ENCODE measurements at regions not wholly inside any gene's neighbourhood (a gene's known extent, or its start where the extent isn't known, plus 50 kb on each side); places are given as distances from the start of the nearest gene placed in this dataset.
"Not testable (repeated sequence)": the region's sequence is repeated elsewhere in the genome, so short reads cannot be mapped to it uniquely, and the experiment has no call there.

GRCh38 chr14:106770158-106770672 is 1243.8 kb downstream of the TMEM121 start:
- not testable (repeated sequence) for H3K4me3 ChIP-seq (replicated peaks; ENCODE audit: insufficient read depth, low read length); H3K27ac ChIP-seq (replicated peaks); DNase-seq (ENCODE audit: low read depth in 1 of 2, low spot score in 1 of 2); H3K27me3 ChIP-seq (ENCODE audit: insufficient read depth, poor library complexity, severe bottlenecking)

GRCh38 chr14:106774889-106775480 is 1248.6 kb downstream of the TMEM121 start:
- TF ChIP-seq SPI1 (IDR thresholded peaks at IDR 0.05; ENCODE audit: borderline replicate concordance, low read depth) (peak; percentile 60; the same call in 1 of the 2 replicates), CTCF (IDR thresholded peaks at IDR 0.05; ENCODE audit: insufficient read depth, low read length) (peak; percentile 22)
- H3K4me3 ChIP-seq (replicated peaks; ENCODE audit: insufficient read depth, low read length); H3K27ac ChIP-seq (replicated peaks); H3K27me3 ChIP-seq (ENCODE audit: insufficient read depth, poor library complexity, severe bottlenecking): not testable (repeated sequence)
- peak; percentile 18 to 64 for DNase-seq (ENCODE audit: low read depth in 1 of 2, low spot score in 1 of 2)

GRCh38 chr14:106776395-106776983 is 1250.1 kb downstream of the TMEM121 start:
- Histone ChIP-seq H3K27me3 (ENCODE audit: insufficient read depth, poor library complexity, severe bottlenecking) (no peaks in the 10 kb centered on the region), H3K27ac (replicated peaks) (no peak overlapping the region), H3K4me3 (replicated peaks; ENCODE audit: insufficient read depth, low read length) (no peak overlapping the region)
- no peak for DNase-seq (ENCODE audit: low read depth in 1 of 2, low spot score in 1 of 2)
- TF ChIP-seq GABPA (IDR thresholded peaks at IDR 0.05; ENCODE audit: low read depth) (no peak), POLR2AphosphoS5 (IDR thresholded peaks at IDR 0.05; ENCODE audit: low read depth) (no peak), CTCF (IDR thresholded peaks at IDR 0.05; ENCODE audit: insufficient read depth, low read length) (no peak), SPI1 (IDR thresholded peaks at IDR 0.05; ENCODE audit: borderline replicate concordance, low read depth) (no peak), REST (IDR thresholded peaks at IDR 0.05; ENCODE audit: insufficient replicate concordance, low read depth) (no peak)

GRCh38 chr14:106778986-106779385 is 1252.6 kb downstream of the TMEM121 start:
- Histone ChIP-seq H3K4me3 (replicated peaks; ENCODE audit: insufficient read depth, low read length) (no peak overlapping the region), H3K27ac (replicated peaks) (no peak overlapping the region), H3K27me3 (ENCODE audit: insufficient read depth, poor library complexity, severe bottlenecking) (no peaks in the 10 kb centered on the region)
- peak in 1 of 2 experiments; percentile 14 for DNase-seq (ENCODE audit: low read depth in 1 of 2, low spot score in 1 of 2)
- TF ChIP-seq SPI1 (IDR thresholded peaks at IDR 0.05; ENCODE audit: borderline replicate concordance, low read depth) (peak; percentile 11; the same call in 1 of the 2 replicates), CTCF (IDR thresholded peaks at IDR 0.05; ENCODE audit: insufficient read depth, low read length) (no peak), REST (IDR thresholded peaks at IDR 0.05; ENCODE audit: insufficient replicate concordance, low read depth) (no peak)
